Kidney (tissue), 13 donors: ENCODE measurements at regions not wholly inside any gene's neighbourhood (a gene's known extent, or its start where the extent isn't known, plus 50 kb on each side); places are given as distances from the start of the nearest gene placed in this dataset.

ENCODE experiments used
- DNase-seq, 5 donors: peaks; one replicate each; pipeline ENCODE4 v3.0.0-alpha.2; 2013 to 2020
- FAIRE-seq: peaks from 2 replicates; lab custom pipeline; 2012; peaks lifted over from hg19 to GRCh38; lab: Jason Lieb, UNC
- H3K27ac ChIP-seq, 2 donors: one replicate each; pipeline ENCODE4 v1.7.0; 2013; ENCODE audit warnings: low read depth in 2 of 2, low read length in 2 of 2, inconsistent platforms in 1 of 2
- H3K27me3 ChIP-seq: one replicate; pipeline ENCODE4 v1.7.1; 2013; ENCODE audit warnings: low read length, inconsistent platforms; ENCODE audit not compliant: control insufficient read depth, insufficient read depth
- H3K36me3 ChIP-seq, 3 donors: one replicate each; pipeline versions ENCODE4 v1.7.0 to v1.7.1; 2013; ENCODE audit warnings: low read length in 3 of 3, control low read depth in 1 of 3, inconsistent platforms in 1 of 3; ENCODE audit not compliant: insufficient read depth in 3 of 3, control insufficient read depth in 2 of 3
- H3K4me1 ChIP-seq, 3 donors: one replicate each; pipeline versions ENCODE4 v1.7.0 to v1.7.1; 2013; ENCODE audit warnings: low read length in 3 of 3, inconsistent platforms in 1 of 3, low read depth in 1 of 3; ENCODE audit not compliant: control insufficient read depth in 2 of 3, insufficient read depth in 2 of 3
- H3K4me3 ChIP-seq, 3 donors: one replicate each; pipeline versions ENCODE4 v1.7.0 to v1.8.1; 2013; ENCODE audit warnings: low read length in 3 of 3, control low read depth in 1 of 3, inconsistent platforms in 1 of 3
- H3K9ac ChIP-seq, 3 donors: one replicate each; pipeline versions ENCODE4 v1.7.0 to v1.7.1; 2013; ENCODE audit warnings: low read length in 3 of 3, control low read depth in 1 of 3, inconsistent platforms in 1 of 3
- H3K9me3 ChIP-seq, 3 donors: one replicate each; pipeline versions ENCODE4 v1.7.0 to v1.7.1; 2013; ENCODE audit warnings: low read length in 3 of 3, control low read depth in 1 of 3, inconsistent platforms in 1 of 3; ENCODE audit not compliant: control insufficient read depth in 2 of 3, insufficient read depth in 1 of 3
- CTCF ChIP-seq: IDR thresholded peaks from 3 replicates; pipeline ENCODE4 v1.5.1; 2012; ENCODE audit warnings: mild to moderate bottlenecking, moderate library complexity, borderline replicate concordance; ENCODE audit not compliant: insufficient read depth; ENCODE audit errors: extremely low read depth
- intact Hi-C: fragments of 100-400 bp; cut with DNase I; formaldehyde crosslinking; loops from one replicate; pipeline ENCODE4 v1.11.1; 2022
- donor health status: control.
- donor health status: control.
- donor health status: control.
- donor health status: control.
- donor health status: control.
- donor health status: DM: yes; HTN: yes; CAD: no.
- donor health status: Normal renal cell carcinoma (clear cell type).

GRCh38 chr3:73295876-73296635 lies 234.6 kb downstream of the EBLN2 start:
- H3K4me3 ChIP-seq, result no peak overlapping the region
- no peaks in the 10 kb centered on the region for H3K4me1 ChIP-seq
- no peak overlapping the region for H3K27ac ChIP-seq
- H3K9ac ChIP-seq, result no peak overlapping the region
- DNase-seq (peak in 1 of 5 donors; percentile 21), FAIRE-seq (no peak)
- no peak for TF ChIP-seq CTCF
- intact Hi-C loops, result no loop called here
- H3K27me3 ChIP-seq, result no peaks in the 10 kb centered on the region
- no peaks in the 10 kb centered on the region for H3K9me3 ChIP-seq
- no peaks in the 10 kb centered on the region for H3K36me3 ChIP-seq

- no peaks in the 10 kb centered on the region for H3K36me3 ChIP-seq
- intact Hi-C loops, result no loop called here
- no peak overlapping the region for H3K4me3 ChIP-seq
- FAIRE-seq (no peak), DNase-seq (no peak)
- H3K9me3 ChIP-seq, result no peaks in the 10 kb centered on the region
- H3K9ac ChIP-seq, result no peak overlapping the region
- no peaks in the 10 kb centered on the region for H3K4me1 ChIP-seq
- no peaks in the 10 kb centered on the region for H3K27me3 ChIP-seq
- no peak overlapping the region for H3K27ac ChIP-seq
- no peak for TF ChIP-seq CTCF
These were observed 235.4 kb downstream of the EBLN2 start for GRCh38 chr3:73296859-73297258.

GRCh38 chr3:73298243-73299183 lies 237.1 kb downstream of the EBLN2 start:
- Histone ChIP-seq H3K9me3 (no peaks in the 10 kb centered on the region), H3K4me3 (no peak overlapping the region), H3K9ac (no peak overlapping the region), H3K4me1 (no peaks in the 10 kb centered on the region), H3K27ac (no peak overlapping the region), H3K27me3 (no peaks in the 10 kb centered on the region), H3K36me3 (no peaks in the 10 kb centered on the region)
- DNase-seq, result peak in 4 of 5 donors; percentile 40 to 74 (median 70)
- FAIRE-seq, result no peak
- intact Hi-C loops, result no loop called here
- no peak for TF ChIP-seq CTCF
